Mesenchymal stem cell (in vitro differentiated cells and primary cell): ENCODE measurements at regions not wholly inside any gene's neighbourhood (a gene's known extent, or its start where the extent isn't known, plus 50 kb on each side); places are given as distances from the start of the nearest gene placed in this dataset.

Experiments
- DNase-seq: peaks from one replicate; pipeline ENCODE4 v3.0.0-alpha.2; 2013
- H2AFZ ChIP-seq: one replicate; pipeline ENCODE4 v1.6.1; 2013; ENCODE audit warnings: low read depth, mild to moderate bottlenecking, control low read depth, inconsistent platforms, low read length, moderate library complexity
- H2AK5ac ChIP-seq: 2 replicates; pipeline ENCODE4 v1.6.1; 2013; ENCODE audit warnings: low read length, moderate library complexity, mild to moderate bottlenecking, inconsistent platforms; ENCODE audit not compliant: severe bottlenecking
- H2BK120ac ChIP-seq: one replicate; pipeline ENCODE4 v1.6.1; 2013; ENCODE audit warnings: low read depth, mild to moderate bottlenecking, inconsistent platforms, low read length, moderate library complexity
- H2BK12ac ChIP-seq, 2 experiments: one replicate each; pipeline ENCODE4 v1.6.1; 2013; ENCODE audit warnings: inconsistent platforms in 2 of 2, low read length in 2 of 2, mild to moderate bottlenecking in 2 of 2, moderate library complexity in 2 of 2, control low read depth in 1 of 2
- H2BK15ac ChIP-seq: one replicate; pipeline ENCODE4 v1.6.1; 2013; ENCODE audit warnings: mild to moderate bottlenecking, low read depth, inconsistent platforms; ENCODE audit not compliant: poor library complexity, severe bottlenecking
- H2BK5ac ChIP-seq: 2 replicates; pipeline ENCODE4 v1.6.1; 2013; ENCODE audit warnings: low read depth, mild to moderate bottlenecking, low read length, control low read depth, inconsistent platforms; ENCODE audit not compliant: poor library complexity, severe bottlenecking
- H3K14ac ChIP-seq, 2 experiments: one replicate each; pipeline ENCODE4 v1.6.1; 2013; ENCODE audit warnings: inconsistent platforms in 2 of 2, low read length in 2 of 2, control low read depth in 1 of 2, mild to moderate bottlenecking in 1 of 2, moderate library complexity in 1 of 2
- H3K18ac ChIP-seq, 2 experiments: one replicate each; pipeline ENCODE4 v1.6.1; 2013; ENCODE audit warnings: inconsistent platforms in 2 of 2, low read length in 2 of 2, control low read depth in 1 of 2, low read depth in 1 of 2, mild to moderate bottlenecking in 1 of 2
- H3K23ac ChIP-seq, 2 experiments: one replicate each; pipeline ENCODE4 v1.6.1; 2013; ENCODE audit warnings: inconsistent platforms in 2 of 2, low read length in 2 of 2, mild to moderate bottlenecking in 2 of 2, moderate library complexity in 2 of 2, control low read depth in 1 of 2
- H3K27ac ChIP-seq: 2 replicates; pipeline ENCODE4 v1.5.1; 2013; ENCODE audit warnings: mild to moderate bottlenecking, moderate library complexity, low read length, control low read depth, inconsistent platforms; ENCODE audit not compliant: poor library complexity, severe bottlenecking
- H3K27me3 ChIP-seq, 2 experiments: 2 replicates each; pipeline versions ENCODE4 v1.6.1 to v1.7.0; 2013; ENCODE audit warnings: low read length in 2 of 2, mild to moderate bottlenecking in 2 of 2, moderate library complexity in 2 of 2, control low read depth in 1 of 2, inconsistent platforms in 1 of 2; ENCODE audit not compliant: control insufficient read depth in 1 of 2, insufficient read depth in 1 of 2
- H3K36me3 ChIP-seq, 2 experiments: 2 replicates each; pipeline versions ENCODE4 v1.6.1 to v1.7.0; 2013; ENCODE audit warnings: low read length in 2 of 2, control low read depth in 1 of 2, inconsistent platforms in 1 of 2, low read depth in 1 of 2, mild to moderate bottlenecking in 1 of 2; ENCODE audit not compliant: insufficient read depth in 2 of 2, control insufficient read depth in 1 of 2
- H3K4ac ChIP-seq, 2 experiments: one replicate each; pipeline ENCODE4 v1.6.1; 2013; ENCODE audit warnings: inconsistent platforms in 2 of 2, low read length in 2 of 2, mild to moderate bottlenecking in 2 of 2, moderate library complexity in 2 of 2, control low read depth in 1 of 2, low read depth in 1 of 2
- H3K4me1 ChIP-seq: 2 replicates; pipeline ENCODE4 v1.6.1; 2013; ENCODE audit warnings: low read depth, low read length, control low read depth; ENCODE audit not compliant: control insufficient read depth, insufficient read depth
- H3K4me2 ChIP-seq: 2 replicates; pipeline ENCODE4 v1.6.1; 2013; ENCODE audit warnings: low read length, mild to moderate bottlenecking, inconsistent platforms; ENCODE audit not compliant: poor library complexity, severe bottlenecking
- H3K4me3 ChIP-seq, 2 experiments: 2 replicates each; pipeline versions ENCODE4 v1.5.1 to v1.7.0; 2013; ENCODE audit warnings: low read length in 2 of 2, mild to moderate bottlenecking in 2 of 2, control low read depth in 1 of 2, low read depth in 1 of 2; ENCODE audit not compliant: insufficient read depth in 1 of 2
- H3K79me1 ChIP-seq: replicated peaks from 2 replicates; pipeline ENCODE4 v1.6.1; 2013; ENCODE audit warnings: mild to moderate bottlenecking, control low read depth, low read length, inconsistent platforms; ENCODE audit not compliant: poor library complexity, severe bottlenecking
- H3K9ac ChIP-seq: 2 replicates; pipeline ENCODE4 v1.7.0; 2013; ENCODE audit warnings: mild to moderate bottlenecking, low read length, moderate library complexity
- H3K9me3 ChIP-seq: 2 replicates; pipeline ENCODE4 v1.7.0; 2013; ENCODE audit warnings: mild to moderate bottlenecking, low read length; ENCODE audit not compliant: control insufficient read depth
- H4K8ac ChIP-seq: one replicate; pipeline ENCODE4 v1.6.1; 2013; ENCODE audit warnings: inconsistent platforms, mild to moderate bottlenecking, low read length, moderate library complexity
- H4K91ac ChIP-seq: one replicate; pipeline ENCODE4 v1.6.1; 2013; ENCODE audit warnings: mild to moderate bottlenecking, low read length, inconsistent platforms
- WGBS: methylation state at CpG from one replicate; pipeline ENCODE4 v1.1.7; 2013; ENCODE audit warnings: mixed read lengths; 5-methylcytosine and 5-hydroxymethylcytosine counted together

DNA sequence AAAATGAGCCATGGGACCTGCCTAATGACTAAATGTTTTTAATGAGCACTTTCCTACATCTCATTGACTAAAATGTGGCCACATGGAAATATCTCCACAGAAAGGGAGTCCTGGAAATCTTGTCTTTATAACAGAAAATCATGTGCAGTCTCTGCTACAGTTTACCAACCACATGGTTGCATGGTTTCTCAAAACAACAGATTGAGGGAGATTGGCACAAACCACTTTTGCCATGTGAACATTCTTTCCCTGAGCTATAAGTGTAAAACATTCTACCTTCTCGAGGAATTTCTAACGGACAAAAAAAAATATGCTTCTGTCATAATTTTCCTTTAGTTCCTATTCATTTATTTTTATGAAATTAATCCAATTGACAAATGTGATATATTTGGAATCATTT is 218.9 kb upstream of the SLITRK5 start:
- Histone ChIP-seq H2BK12ac (no peak overlapping the region), H2BK15ac (no peak overlapping the region), H3K4ac (no peak overlapping the region), H2AFZ (no peak overlapping the region), H3K36me3 (no peaks in the 10 kb centered on the region), H2AK5ac (no peak overlapping the region), H3K14ac (no peak overlapping the region), H3K4me3 (no peak overlapping the region), H3K27me3 (no peaks in the 10 kb centered on the region), H2BK120ac (no peak overlapping the region), H3K27ac (no peak overlapping the region), H3K4me2 (no peak overlapping the region), H4K91ac (no peak overlapping the region), H3K9ac (no peak overlapping the region), H3K4me1 (no peaks in the 10 kb centered on the region), H4K8ac (no peak overlapping the region), H3K79me1 (no peaks in the 10 kb centered on the region), H3K18ac (no peak overlapping the region), H3K23ac (no peak overlapping the region), H3K9me3 (no peaks in the 10 kb centered on the region), H2BK5ac (no peak overlapping the region)
- DNase-seq = no peak
- WGBS = 100% methylated on average over 2 of the region's 2 CpGs

DNA sequence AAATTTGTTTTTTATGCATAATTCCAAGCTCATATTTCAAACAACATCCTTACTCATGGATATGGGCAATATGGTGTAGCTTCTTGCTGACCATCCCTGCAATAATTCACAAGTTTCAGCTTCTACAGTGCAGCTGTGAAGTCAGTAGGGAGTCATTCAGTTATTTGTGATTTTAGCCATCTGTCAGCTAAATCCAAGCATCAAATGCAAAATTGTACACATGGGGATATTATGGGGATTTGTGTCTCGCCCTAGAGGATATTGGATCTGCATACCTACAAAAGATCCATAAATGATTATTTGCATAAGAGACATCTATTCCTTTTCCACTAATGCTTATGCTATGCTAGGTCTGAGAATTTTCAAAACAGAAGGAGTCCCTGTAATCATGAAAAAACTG is 217.9 kb upstream of the SLITRK5 start:
- no peak overlapping the region for H3K4me2 ChIP-seq
- no peak overlapping the region for H3K27ac ChIP-seq
- no peaks in the 10 kb centered on the region for H3K36me3 ChIP-seq
- H3K9ac ChIP-seq = no peak overlapping the region
- no peak overlapping the region for H4K91ac ChIP-seq
- WGBS = no CpG with 5 or more reads among the region's 1 CpG
- no peak overlapping the region for H2BK5ac ChIP-seq
- no peak for DNase-seq
- H3K4me3 ChIP-seq = no peak overlapping the region
- H2BK15ac ChIP-seq = no peak overlapping the region
- H2AK5ac ChIP-seq = no peak overlapping the region
- no peaks in the 10 kb centered on the region for H3K27me3 ChIP-seq
- H3K79me1 ChIP-seq = no peaks in the 10 kb centered on the region
- H3K9me3 ChIP-seq = no peaks in the 10 kb centered on the region
- no peak overlapping the region for H2AFZ ChIP-seq
- H3K14ac ChIP-seq = no peak overlapping the region
- no peak overlapping the region for H2BK120ac ChIP-seq
- H4K8ac ChIP-seq = no peak overlapping the region
- no peaks in the 10 kb centered on the region for H3K4me1 ChIP-seq
- H3K18ac ChIP-seq = no peak overlapping the region
- no peak overlapping the region for H3K4ac ChIP-seq
- no peak overlapping the region for H3K23ac ChIP-seq
- H2BK12ac ChIP-seq = no peak overlapping the region

GRCh38 chr13:87459419-87459818 is 211.8 kb upstream of the SLITRK5 start:
- H2BK120ac ChIP-seq = no peak overlapping the region
- no peak overlapping the region for H3K18ac ChIP-seq
- H3K27me3 ChIP-seq = no peaks in the 10 kb centered on the region
- H3K36me3 ChIP-seq = no peaks in the 10 kb centered on the region
- H2BK12ac ChIP-seq = no peak overlapping the region
- no peak overlapping the region for H4K8ac ChIP-seq
- H3K9ac ChIP-seq = no peak overlapping the region
- no peaks in the 10 kb centered on the region for H3K79me1 ChIP-seq
- H3K4ac ChIP-seq = no peak overlapping the region
- H3K27ac ChIP-seq = no peak overlapping the region
- H2BK5ac ChIP-seq = no peak overlapping the region
- H3K4me1 ChIP-seq = no peaks in the 10 kb centered on the region
- H2BK15ac ChIP-seq = no peak overlapping the region
- DNase-seq = no peak
- H3K14ac ChIP-seq = no peak overlapping the region
- whole genome bisulfite sequencing = 80% methylated on average over 1 of the region's 1 CpG
- H2AK5ac ChIP-seq = no peak overlapping the region
- H3K23ac ChIP-seq = no peak overlapping the region
- no peak overlapping the region for H4K91ac ChIP-seq
- H3K9me3 ChIP-seq = no peaks in the 10 kb centered on the region
- no peak overlapping the region for H3K4me2 ChIP-seq
- H3K4me3 ChIP-seq = no peak overlapping the region
- no peak overlapping the region for H2AFZ ChIP-seq

- no peak overlapping the region for H2BK12ac ChIP-seq
- no peak overlapping the region for H3K18ac ChIP-seq
- no peak overlapping the region for H2BK15ac ChIP-seq
- H2AK5ac ChIP-seq = no peak overlapping the region
- H3K9ac ChIP-seq = no peak overlapping the region
- no peak overlapping the region for H3K27ac ChIP-seq
- no peak overlapping the region for H3K4ac ChIP-seq
- no peak for DNase-seq
- H2BK120ac ChIP-seq = no peak overlapping the region
- H3K4me2 ChIP-seq = no peak overlapping the region
- H3K27me3 ChIP-seq = no peaks in the 10 kb centered on the region
- peaks cover 3% of the 10 kb centered on the region for H3K9me3 ChIP-seq
- H3K14ac ChIP-seq = no peak overlapping the region
- H2BK5ac ChIP-seq = no peak overlapping the region
- no peak overlapping the region for H4K91ac ChIP-seq
- H3K4me3 ChIP-seq = no peak overlapping the region
- H3K4me1 ChIP-seq = no peaks in the 10 kb centered on the region
- H3K79me1 ChIP-seq = no peaks in the 10 kb centered on the region
- H2AFZ ChIP-seq = no peak overlapping the region
- no peak overlapping the region for H4K8ac ChIP-seq
- H3K23ac ChIP-seq = no peak overlapping the region
- no CpG with 5 or more reads among the region's 2 CpGs for WGBS
- no peaks in the 10 kb centered on the region for H3K36me3 ChIP-seq
Measured at GRCh38 chr13:87497426-87497825, 173.7 kb upstream of the SLITRK5 start.
